SHP77 (cell line): ENCODE measurements at regions not wholly inside any gene's neighbourhood (a gene's known extent, or its start where the extent isn't known, plus 50 kb on each side); places are given as distances from the start of the nearest gene placed in this dataset.
A peak's percentile ranks its signal among the peaks of the same experiment; 100 is the strongest.

Experiments
- DNase-seq, 2 experiments: peaks; one replicate each; lab custom pipeline; 2025; lab: John Stamatoyannopoulos, UW

GRCh38 chr5:106882035-106882434 is 788.7 kb downstream of the EFNA5 start:
- no peak for DNase-seq

- DNase-seq = no peak
These were observed 790.1 kb downstream of the EFNA5 start for GRCh38 chr5:106880656-106881055.

GRCh38 chr5:106877881-106878280 is 792.9 kb downstream of the EFNA5 start:
- no peak for DNase-seq

DNA sequence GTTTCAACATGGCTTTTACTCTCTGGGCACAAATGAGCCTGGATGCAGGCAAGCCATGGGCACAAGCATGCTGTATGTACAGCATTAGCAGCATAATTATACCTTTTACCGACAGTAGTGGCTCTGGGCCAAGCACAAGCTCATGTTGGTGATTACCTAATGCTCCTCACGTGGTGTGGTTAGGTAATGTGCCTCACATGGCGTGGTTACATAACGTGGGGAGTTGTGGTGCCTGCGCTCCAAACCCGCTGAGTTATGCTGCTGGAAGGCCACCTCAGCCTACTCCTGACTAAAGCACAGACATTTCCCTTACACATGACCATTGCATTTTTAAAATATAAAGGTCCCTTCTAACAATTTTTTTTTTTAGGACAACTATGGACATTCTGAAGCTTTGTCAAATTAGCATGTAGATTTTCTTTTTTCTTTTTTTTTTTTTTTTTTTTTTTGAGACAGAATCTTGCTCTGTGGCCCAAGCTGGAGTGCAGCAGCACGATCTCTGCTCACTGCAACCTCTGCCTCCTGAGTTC is 794.0 kb downstream of the EFNA5 start:
- no peak for DNase-seq

DNA sequence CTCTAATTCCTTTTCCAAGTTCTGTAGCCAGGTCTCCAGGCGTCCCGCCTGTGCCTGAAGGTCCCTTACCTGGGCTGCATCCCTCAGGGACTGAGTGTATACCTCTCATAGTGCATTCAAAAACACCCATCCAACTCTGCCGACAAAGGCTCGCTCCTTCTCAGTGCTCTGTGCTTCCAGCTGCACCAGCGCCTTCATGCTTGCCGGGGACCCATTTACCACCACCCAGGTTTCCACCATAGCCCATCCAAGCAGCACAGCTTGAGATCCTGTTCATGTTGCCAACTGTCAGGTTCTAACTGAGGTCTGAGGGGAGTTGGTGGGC is 794.5 kb downstream of the EFNA5 start:
- DNase-seq = no peak

DNA sequence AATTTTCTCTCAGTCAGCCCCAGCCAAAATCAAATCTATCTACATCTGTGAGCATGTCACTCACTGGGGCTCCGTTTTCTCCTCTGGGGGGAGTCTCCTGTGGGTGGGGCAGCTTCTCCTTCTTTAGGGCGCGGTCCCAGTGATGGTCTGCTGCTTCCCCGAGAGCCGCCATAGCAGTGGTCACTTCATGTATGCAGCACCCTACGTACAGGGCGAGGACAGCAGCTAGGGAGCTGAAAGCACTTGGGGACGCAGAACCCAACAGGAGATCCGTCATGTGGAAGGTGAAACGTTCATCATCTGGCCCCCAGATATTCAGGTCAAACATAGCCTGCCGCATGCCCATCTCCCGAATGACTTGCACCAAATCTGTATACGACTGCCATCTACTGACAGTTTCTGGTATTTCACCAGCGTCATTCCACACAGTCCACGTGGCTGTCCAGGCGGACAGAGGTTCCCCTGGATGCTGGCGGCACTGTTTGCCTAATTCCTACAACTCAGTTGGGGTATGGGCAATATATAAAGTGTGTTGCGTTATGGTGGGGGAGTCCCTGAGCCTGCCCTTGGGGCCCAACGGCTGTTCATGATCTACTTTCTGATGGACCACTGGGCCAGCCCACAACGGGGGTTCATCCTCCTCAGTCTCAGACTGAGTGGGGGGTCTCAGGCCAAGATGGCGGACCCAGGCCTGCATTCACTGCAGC is 795.0 kb downstream of the EFNA5 start:
- DNase-seq = peak in 1 of 2 experiments; percentile 20

DNA sequence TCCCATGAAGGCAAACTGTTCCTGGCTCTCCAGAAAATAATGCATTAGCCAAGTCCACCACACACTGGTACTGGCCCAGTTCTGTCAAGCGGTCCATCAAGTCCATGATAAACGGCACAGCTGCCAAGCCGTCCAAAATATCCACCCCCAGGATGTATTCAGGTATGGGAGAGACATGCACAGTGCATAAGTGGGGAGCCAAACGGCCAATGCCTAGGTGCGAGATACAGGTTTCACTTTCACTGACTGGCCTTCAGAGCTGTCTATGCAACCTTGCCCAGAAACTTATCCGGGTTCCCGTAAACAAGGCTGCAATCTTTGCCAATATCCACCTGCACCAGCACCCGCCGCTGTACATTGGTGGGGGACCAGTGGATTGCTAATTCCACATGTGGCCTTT is 795.8 kb downstream of the EFNA5 start:
- no peak for DNase-seq

- no peak for DNase-seq
These were observed 796.2 kb downstream of the EFNA5 start for GRCh38 chr5:106874531-106874930.

DNA sequence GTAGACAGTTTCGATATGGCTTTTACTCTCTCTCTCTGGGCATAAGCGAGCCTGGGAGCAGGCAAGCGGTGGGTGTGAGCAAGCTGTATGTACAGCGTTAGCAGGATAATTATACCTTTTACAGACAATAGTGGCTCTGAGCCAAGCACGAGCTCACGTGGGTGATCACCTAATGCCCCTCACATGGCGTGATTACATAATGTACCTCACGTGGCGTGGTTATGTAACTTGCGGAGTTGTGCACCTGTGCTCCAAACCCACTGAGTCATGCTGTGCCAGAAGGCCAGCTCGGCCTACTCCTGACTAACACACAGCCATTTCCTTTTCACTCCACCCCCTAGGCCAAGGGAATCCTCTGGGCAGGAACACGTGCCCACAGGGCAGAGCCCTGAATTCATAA is 797.2 kb downstream of the EFNA5 start:
- DNase-seq = peak; percentile 80 to 91

DNA sequence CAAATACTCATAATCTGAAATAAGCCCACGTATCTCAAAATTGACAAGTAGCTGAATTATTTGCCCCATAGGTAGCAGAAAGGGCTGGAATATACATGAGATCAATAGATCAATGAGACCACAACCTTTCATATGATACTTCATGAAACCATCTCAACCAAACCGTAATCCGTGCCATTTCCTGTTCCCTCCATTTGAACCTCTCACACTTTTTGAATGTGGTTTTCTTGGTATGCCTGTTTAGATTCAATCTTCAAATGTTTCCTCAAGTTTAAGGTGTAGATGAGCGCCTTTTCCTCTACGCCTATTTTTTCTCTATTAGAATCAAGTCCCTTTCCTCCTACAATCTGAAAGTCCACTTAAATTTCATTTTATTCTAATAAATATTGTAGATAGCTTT is 805.5 kb downstream of the EFNA5 start:
- DNase-seq = no peak

DNA sequence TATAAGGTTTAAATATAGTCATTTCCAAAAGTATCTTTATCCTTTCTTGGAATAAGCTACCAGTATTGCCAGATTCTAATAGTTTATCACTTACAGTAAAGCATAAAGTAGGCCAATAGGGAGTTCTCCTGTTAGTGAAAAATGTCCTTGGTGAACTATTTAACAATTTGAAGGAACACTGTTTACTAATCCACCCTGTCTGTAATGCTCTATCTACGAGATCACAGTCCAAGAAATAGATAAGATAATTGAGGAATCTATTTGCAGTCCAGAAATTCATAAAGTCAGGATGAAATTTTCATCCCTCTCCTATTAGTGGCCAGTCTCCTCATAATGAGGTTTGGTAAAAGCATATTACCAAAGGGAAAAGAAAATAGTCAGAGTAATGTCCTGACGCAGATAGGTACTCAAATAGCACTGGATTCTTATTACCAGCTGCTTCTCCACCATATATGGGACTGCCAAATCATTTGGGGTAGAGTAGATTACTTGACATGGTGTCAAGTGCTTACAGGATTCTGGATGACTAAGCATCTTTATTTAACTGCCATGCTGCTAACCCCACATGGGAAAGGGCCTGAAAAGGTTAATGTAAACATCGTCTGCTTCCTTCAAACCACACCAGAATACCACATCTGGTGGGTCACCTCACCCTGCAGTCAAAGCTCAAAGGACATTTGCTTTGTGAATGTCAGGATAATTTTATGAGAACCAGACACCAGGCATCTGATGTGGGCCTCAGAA is 808.1 kb downstream of the EFNA5 start:
- peak; percentile 94 for DNase-seq

GRCh38 chr5:106860398-106861044 is 810.2 kb downstream of the EFNA5 start:
- no peak for DNase-seq

GRCh38 chr5:106858616-106859015 is 812.1 kb downstream of the EFNA5 start:
- DNase-seq = no peak

- DNase-seq = no peak
These were observed 815.8 kb downstream of the EFNA5 start for GRCh38 chr5:106854922-106855321.

- no peak for DNase-seq
These were observed 816.5 kb downstream of the EFNA5 start for GRCh38 chr5:106854105-106854687.

- no peak for DNase-seq
These were observed 817.5 kb downstream of the EFNA5 start for GRCh38 chr5:106853266-106853665.

GRCh38 chr5:106849266-106849665 is 821.5 kb downstream of the EFNA5 start:
- no peak for DNase-seq

DNA sequence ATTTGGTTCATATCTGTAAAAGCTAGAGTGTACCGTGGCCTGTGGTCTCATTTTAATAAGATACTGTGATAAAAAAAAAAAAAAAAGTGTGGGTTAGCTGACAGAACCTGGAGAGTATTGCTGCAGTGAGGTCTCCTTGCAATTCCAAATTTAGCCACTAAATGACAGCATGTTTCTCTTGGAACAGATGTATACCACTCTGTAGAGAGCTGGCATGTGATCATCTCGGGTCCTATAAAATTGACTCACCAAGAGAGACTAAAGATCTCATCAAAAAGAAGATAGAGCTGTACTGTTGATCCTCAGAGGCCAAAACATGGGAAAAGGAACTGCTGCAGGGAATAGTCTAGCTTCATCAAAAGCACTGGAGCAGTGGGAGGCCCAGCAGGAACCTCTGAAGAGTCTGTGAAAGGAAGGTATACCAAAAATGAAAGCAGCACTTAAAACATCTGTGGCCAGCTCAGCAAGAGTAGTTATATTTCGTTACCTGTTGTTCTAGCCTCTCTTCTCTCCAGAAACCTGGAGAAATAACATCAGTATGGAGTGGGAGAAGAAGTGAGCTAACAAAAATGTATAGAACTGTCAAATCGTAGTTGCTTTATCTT is 826.8 kb downstream of the EFNA5 start:
- peak in 1 of 2 experiments; percentile 20 for DNase-seq

- no peak for DNase-seq
These were observed 837.2 kb downstream of the EFNA5 start for GRCh38 chr5:106833517-106833916.

- no peak for DNase-seq
These were observed 843.7 kb downstream of the EFNA5 start for GRCh38 chr5:106827061-106827460.

GRCh38 chr5:106825374-106825773 is 845.4 kb downstream of the EFNA5 start:
- DNase-seq = no peak

DNA sequence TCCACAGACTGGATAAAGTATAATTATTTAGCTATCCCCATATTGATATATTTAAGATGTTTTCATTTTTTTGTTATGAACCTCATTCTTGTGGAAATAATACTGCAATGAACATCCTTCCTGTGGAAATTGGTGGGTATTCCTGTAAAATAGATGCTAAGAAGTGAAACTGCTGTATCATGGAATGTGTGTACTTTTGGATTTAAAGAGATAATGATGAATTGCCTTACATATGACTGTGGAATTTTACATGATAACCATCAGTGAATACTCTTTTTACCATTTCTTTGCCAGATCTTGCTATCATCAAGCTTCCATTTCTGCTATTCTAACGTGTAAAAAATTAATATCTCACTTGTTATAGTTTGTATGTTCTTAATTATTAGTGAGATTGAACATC is 847.9 kb downstream of the EFNA5 start:
- DNase-seq = no peak
